Activated CD8-positive, alpha-beta memory T cell treated with anti-CD3 and anti-CD28 coated beads, Interleukin-2, amount 10 ng/mL, durations not matched to agents 7 days and 5 days (primary cell): ENCODE measurements at regions not wholly inside any gene's neighbourhood (a gene's known extent, or its start where the extent isn't known, plus 50 kb on each side); places are given as distances from the start of the nearest gene placed in this dataset.

Experiments used
- ATAC-seq: fragments of 150-1000 bp; cut with Tn5 transposase; one replicate; pipeline ENCODE4 v1.10.0; 2021; ENCODE audit warnings: moderate library complexity
- CTCF ChIA-PET: fragments of 350-600 bp; sonication (Branson Sonifier 250); formaldehyde crosslinking; loops from one replicate; lab custom pipeline; 2021; ENCODE audit warnings: antibody characterized with exemption; lab: Charles Lee
- DNase-seq: peaks from one replicate; pipeline ENCODE4 v3.0.0-alpha.2; 2020
- H3K27ac Mint-ChIP-seq: one replicate; pipeline ENCODE4 v1.8.0; 2021; ENCODE audit warnings: mild to moderate bottlenecking, mixed read lengths
- H3K27me3 Mint-ChIP-seq: one replicate; pipeline ENCODE4 v1.8.0; 2021; ENCODE audit warnings: mixed read lengths
- H3K36me3 Mint-ChIP-seq: one replicate; pipeline ENCODE4 v1.8.0; 2021; ENCODE audit warnings: mild to moderate bottlenecking, mixed read lengths
- H3K4me1 Mint-ChIP-seq: one replicate; pipeline ENCODE4 v1.8.0; 2021; ENCODE audit warnings: mixed read lengths
- H3K4me3 Mint-ChIP-seq: one replicate; pipeline ENCODE4 v1.8.0; 2021; ENCODE audit warnings: mild to moderate bottlenecking, moderate library complexity, mixed read lengths
- H3K9me3 Mint-ChIP-seq: one replicate; pipeline ENCODE4 v1.8.0; 2022; ENCODE audit warnings: low read depth, mixed read lengths

- no peaks in the 10 kb centered on the region for H3K36me3 Mint-ChIP-seq
Measured at GRCh38 chr13:107088061-107088460, 520.1 kb upstream of the ARGLU1 start.

GRCh38 chr13:107079423-107080049, 511.6 kb upstream of the ARGLU1 start:
- ATAC-seq (no peak), DNase-seq (no peak)
- Mint-ChIP-seq H3K36me3 (no peaks in the 10 kb centered on the region), H3K4me1 (no peaks in the 10 kb centered on the region), H3K27ac (no peak overlapping the region), H3K4me3 (no peak overlapping the region), H3K27me3 (no peaks in the 10 kb centered on the region), H3K9me3 (peaks cover 10% of the 10 kb centered on the region)
- CTCF ChIA-PET: no interaction called here

More at GRCh38 chr13:107088061-107088460, 520.1 kb upstream of the ARGLU1 start:
- no peaks in the 10 kb centered on the region for H3K4me1 Mint-ChIP-seq
- no peak for DNase-seq
- no peaks in the 10 kb centered on the region for H3K9me3 Mint-ChIP-seq
- no peak overlapping the region for H3K27ac Mint-ChIP-seq
- no peak overlapping the region for H3K4me3 Mint-ChIP-seq
- CTCF ChIA-PET: no interaction called here
- H3K27me3 Mint-ChIP-seq: no peaks in the 10 kb centered on the region
- no peak for ATAC-seq

GRCh38 chr13:107078229-107078765, 510.4 kb upstream of the ARGLU1 start:
- CTCF ChIA-PET: no interaction called here
- Mint-ChIP-seq H3K9me3 (peaks cover 10% of the 10 kb centered on the region), H3K36me3 (no peaks in the 10 kb centered on the region), H3K27me3 (no peaks in the 10 kb centered on the region), H3K4me1 (no peaks in the 10 kb centered on the region), H3K4me3 (no peak overlapping the region), H3K27ac (no peak overlapping the region)
- ATAC-seq (no peak), DNase-seq (no peak)

- CTCF ChIA-PET: no interaction called here
- no peaks in the 10 kb centered on the region for H3K27me3 Mint-ChIP-seq
- ATAC-seq (no peak), DNase-seq (no peak)
- no peaks in the 10 kb centered on the region for H3K4me1 Mint-ChIP-seq
- H3K9me3 Mint-ChIP-seq: peaks cover 10% of the 10 kb centered on the region
- H3K27ac Mint-ChIP-seq: no peak overlapping the region
- H3K36me3 Mint-ChIP-seq: no peaks in the 10 kb centered on the region
- H3K4me3 Mint-ChIP-seq: no peak overlapping the region
Measured at GRCh38 chr13:107076801-107077200, 508.9 kb upstream of the ARGLU1 start.

GRCh38 chr13:107075576-107075975, 507.6 kb upstream of the ARGLU1 start:
- CTCF ChIA-PET: no interaction called here

GRCh38 chr13:107070792-107071191, 502.9 kb upstream of the ARGLU1 start:
- DNase-seq (no peak), ATAC-seq (no peak)
- no peak overlapping the region for H3K27ac Mint-ChIP-seq
- no peaks in the 10 kb centered on the region for H3K36me3 Mint-ChIP-seq
- no peaks in the 10 kb centered on the region for H3K4me1 Mint-ChIP-seq
- CTCF ChIA-PET: no interaction called here
- no peak overlapping the region for H3K4me3 Mint-ChIP-seq
- no peaks in the 10 kb centered on the region for H3K9me3 Mint-ChIP-seq
- no peaks in the 10 kb centered on the region for H3K27me3 Mint-ChIP-seq

More at GRCh38 chr13:107075576-107075975, 507.6 kb upstream of the ARGLU1 start:
- H3K27ac Mint-ChIP-seq: no peak overlapping the region
- no peaks in the 10 kb centered on the region for H3K36me3 Mint-ChIP-seq
- DNase-seq (no peak), ATAC-seq (no peak)
- no peak overlapping the region for H3K4me3 Mint-ChIP-seq
- peaks cover 5% of the 10 kb centered on the region for H3K9me3 Mint-ChIP-seq
- H3K27me3 Mint-ChIP-seq: no peaks in the 10 kb centered on the region
- no peaks in the 10 kb centered on the region for H3K4me1 Mint-ChIP-seq

- DNase-seq (no peak), ATAC-seq (no peak)
- Mint-ChIP-seq H3K9me3 (no peaks in the 10 kb centered on the region), H3K27me3 (no peaks in the 10 kb centered on the region), H3K4me3 (no peak overlapping the region), H3K27ac (no peak overlapping the region), H3K4me1 (no peaks in the 10 kb centered on the region), H3K36me3 (no peaks in the 10 kb centered on the region)
- CTCF ChIA-PET: interaction anchor here (0.7 kb wide), 1 partner anchor 40 kb away, joined by 3 read pairs; no protein-coding TSS in a partner anchor
Measured at GRCh38 chr13:107069108-107069776, 501.3 kb upstream of the ARGLU1 start.

- DNase-seq: no peak
Measured at GRCh38 chr13:107067381-107067780, 499.4 kb upstream of the ARGLU1 start.

GRCh38 chr13:107066355-107066754, 498.4 kb upstream of the ARGLU1 start:
- DNase-seq (no peak), ATAC-seq (no peak)
- H3K4me3 Mint-ChIP-seq: no peak overlapping the region
- H3K9me3 Mint-ChIP-seq: peaks cover 3% of the 10 kb centered on the region
- CTCF ChIA-PET: no interaction called here
- no peaks in the 10 kb centered on the region for H3K27me3 Mint-ChIP-seq
- no peaks in the 10 kb centered on the region for H3K36me3 Mint-ChIP-seq
- H3K4me1 Mint-ChIP-seq: no peaks in the 10 kb centered on the region
- H3K27ac Mint-ChIP-seq: no peak overlapping the region

More at GRCh38 chr13:107067381-107067780, 499.4 kb upstream of the ARGLU1 start:
- peaks cover 3% of the 10 kb centered on the region for H3K9me3 Mint-ChIP-seq
- no peak overlapping the region for H3K27ac Mint-ChIP-seq
- no peaks in the 10 kb centered on the region for H3K4me1 Mint-ChIP-seq
- no peaks in the 10 kb centered on the region for H3K27me3 Mint-ChIP-seq
- no peak for ATAC-seq
- CTCF ChIA-PET: no interaction called here
- no peaks in the 10 kb centered on the region for H3K36me3 Mint-ChIP-seq
- no peak overlapping the region for H3K4me3 Mint-ChIP-seq

GRCh38 chr13:107065036-107065435, 497.1 kb upstream of the ARGLU1 start:
- CTCF ChIA-PET: no interaction called here
- Mint-ChIP-seq H3K4me1 (no peaks in the 10 kb centered on the region), H3K36me3 (no peaks in the 10 kb centered on the region), H3K27ac (no peak overlapping the region), H3K9me3 (peaks cover 5% of the 10 kb centered on the region), H3K27me3 (no peaks in the 10 kb centered on the region), H3K4me3 (no peak overlapping the region)
- no peak for DNase-seq
- ATAC-seq: no peak

- peaks cover 6% of the 10 kb centered on the region for H3K9me3 Mint-ChIP-seq
- ATAC-seq (no peak), DNase-seq (no peak)
- H3K27ac Mint-ChIP-seq: no peak overlapping the region
- CTCF ChIA-PET: no interaction called here
- no peaks in the 10 kb centered on the region for H3K36me3 Mint-ChIP-seq
- no peaks in the 10 kb centered on the region for H3K4me1 Mint-ChIP-seq
- H3K27me3 Mint-ChIP-seq: no peaks in the 10 kb centered on the region
- no peak overlapping the region for H3K4me3 Mint-ChIP-seq
Measured at GRCh38 chr13:107057028-107057631, 489.2 kb upstream of the ARGLU1 start.

GRCh38 chr13:107043021-107043956, 475.4 kb upstream of the ARGLU1 start:
- H3K9me3 Mint-ChIP-seq: peaks cover 3% of the 10 kb centered on the region
- no peaks in the 10 kb centered on the region for H3K36me3 Mint-ChIP-seq
- ATAC-seq (no peak), DNase-seq (no peak)
- no peak overlapping the region for H3K4me3 Mint-ChIP-seq
- CTCF ChIA-PET: no interaction called here
- no peak overlapping the region for H3K27ac Mint-ChIP-seq
- H3K27me3 Mint-ChIP-seq: no peaks in the 10 kb centered on the region
- H3K4me1 Mint-ChIP-seq: no peaks in the 10 kb centered on the region

GRCh38 chr13:107035778-107036177, 467.8 kb upstream of the ARGLU1 start:
- CTCF ChIA-PET: no interaction called here
- no peak overlapping the region for H3K4me3 Mint-ChIP-seq
- ATAC-seq (no peak), DNase-seq (no peak)
- H3K27me3 Mint-ChIP-seq: no peaks in the 10 kb centered on the region
- no peaks in the 10 kb centered on the region for H3K4me1 Mint-ChIP-seq
- no peaks in the 10 kb centered on the region for H3K36me3 Mint-ChIP-seq
- no peak overlapping the region for H3K27ac Mint-ChIP-seq
- peaks cover 3% of the 10 kb centered on the region for H3K9me3 Mint-ChIP-seq
